B cell (primary cell): ENCODE measurements at regions not wholly inside any gene's neighbourhood (a gene's known extent, or its start where the extent isn't known, plus 50 kb on each side); places are given as distances from the start of the nearest gene placed in this dataset.

Source experiments
- EZH2 ChIP-seq: IDR thresholded peaks from 2 replicates; pipeline ENCODE4 v1.6.1; 2012; ENCODE audit warnings: borderline replicate concordance, low read depth, mild to moderate bottlenecking, moderate library complexity, low read length; ENCODE audit not compliant: insufficient read depth, poor library complexity, severe bottlenecking
- TF ChIP-seq, protein P1 (sequence below): fragments of 200-600 bp; IDR thresholded peaks from one replicate; pipeline ENCODE4 v1.8.0; 2022; ENCODE audit warnings: antibody characterized with exemption, mild to moderate bottlenecking

- TF ChIP-seq, protein P1, sequence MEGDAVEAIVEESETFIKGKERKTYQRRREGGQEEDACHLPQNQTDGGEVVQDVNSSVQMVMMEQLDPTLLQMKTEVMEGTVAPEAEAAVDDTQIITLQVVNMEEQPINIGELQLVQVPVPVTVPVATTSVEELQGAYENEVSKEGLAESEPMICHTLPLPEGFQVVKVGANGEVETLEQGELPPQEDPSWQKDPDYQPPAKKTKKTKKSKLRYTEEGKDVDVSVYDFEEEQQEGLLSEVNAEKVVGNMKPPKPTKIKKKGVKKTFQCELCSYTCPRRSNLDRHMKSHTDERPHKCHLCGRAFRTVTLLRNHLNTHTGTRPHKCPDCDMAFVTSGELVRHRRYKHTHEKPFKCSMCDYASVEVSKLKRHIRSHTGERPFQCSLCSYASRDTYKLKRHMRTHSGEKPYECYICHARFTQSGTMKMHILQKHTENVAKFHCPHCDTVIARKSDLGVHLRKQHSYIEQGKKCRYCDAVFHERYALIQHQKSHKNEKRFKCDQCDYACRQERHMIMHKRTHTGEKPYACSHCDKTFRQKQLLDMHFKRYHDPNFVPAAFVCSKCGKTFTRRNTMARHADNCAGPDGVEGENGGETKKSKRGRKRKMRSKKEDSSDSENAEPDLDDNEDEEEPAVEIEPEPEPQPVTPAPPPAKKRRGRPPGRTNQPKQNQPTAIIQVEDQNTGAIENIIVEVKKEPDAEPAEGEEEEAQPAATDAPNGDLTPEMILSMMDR = no peak
- TF ChIP-seq EZH2 = no peak
Observed at GRCh38 chr10:31262672-31263071, 56.3 kb upstream of the ZEB1 start.
